Thyroid gland (tissue), 4 donors: ENCODE measurements at regions not wholly inside any gene's neighbourhood (a gene's known extent, or its start where the extent isn't known, plus 50 kb on each side); places are given as distances from the start of the nearest gene placed in this dataset.

Experiments used
- DNase-seq, 2 donors: peaks; one replicate each; pipeline ENCODE4 v3.0.0-alpha.2; 2019
- H3K27ac ChIP-seq, 3 donors: fragments of 200-600 bp; sonication (generic); 1 replicate in 2 of 3; 2 replicates in 1 of 3; pipeline ENCODE4 v1.5.1; 2016 to 2019; ENCODE audit warnings: mild to moderate bottlenecking in 1 of 3, moderate library complexity in 1 of 3
- H3K27me3 ChIP-seq: fragments of 200-600 bp; sonication (generic); one replicate; pipeline ENCODE4 v1.5.1; 2019
- H3K36me3 ChIP-seq, 2 donors: fragments of 200-600 bp; sonication (generic); one replicate each; pipeline ENCODE4 v1.5.1; 2016 to 2019
- H3K4me1 ChIP-seq, 2 donors: fragments of 200-600 bp; sonication (generic); one replicate each; pipeline ENCODE4 v1.5.1; 2017 to 2019
- H3K4me3 ChIP-seq, 3 donors: fragments of 200-600 bp; sonication (generic); replicated peaks in 1 of 3; 1 replicate in 2 of 3; 2 replicates in 1 of 3; pipeline ENCODE4 v1.5.1; 2016; ENCODE audit warnings: mild to moderate bottlenecking in 1 of 3
- H3K9me3 ChIP-seq: fragments of 200-600 bp; sonication (generic); one replicate; pipeline ENCODE4 v1.5.1; 2017
- CTCF ChIP-seq, 6 experiments: fragments of 200-600 bp in 3 of 6; fragments of 450-650 bp in 3 of 6; sonication (generic) in 3 of 6; IDR thresholded peaks; one replicate each; pipeline ENCODE4 v1.5.1; 2016 to 2019; ENCODE audit warnings: antibody characterized with exemption in 6 of 6, mild to moderate bottlenecking in 2 of 6, inconsistent platforms in 1 of 6, moderate library complexity in 1 of 6
- POLR2A ChIP-seq, 2 donors: fragments of 450-650 bp; IDR thresholded peaks; one replicate each; pipeline ENCODE4 v1.6.1; 2017; ENCODE audit warnings: antibody characterized with exemption in 2 of 2, mild to moderate bottlenecking in 2 of 2, moderate library complexity in 1 of 2
- WGBS, 2 donors: methylation state at CpG; one replicate each; pipeline ENCODE4 v1.1.5; 2017; 5-methylcytosine and 5-hydroxymethylcytosine counted together
- intact Hi-C: fragments of 100-400 bp; cut with DNase I; formaldehyde crosslinking; loops from one replicate; pipeline ENCODE4 v1.15.1; 2023

GRCh38 chr2:239674981-239675825 lies 274.4 kb upstream of the HDAC4 start:
- no peak for DNase-seq
- Histone ChIP-seq H3K27me3 (no peaks in the 10 kb centered on the region), H3K4me3 (no peak overlapping the region), H3K27ac (no peak overlapping the region), H3K36me3 (no peaks in the 10 kb centered on the region), H3K9me3 (no peaks in the 10 kb centered on the region), H3K4me1 (no peaks in the 10 kb centered on the region)
- WGBS, 2 donors, result 91 to 93% methylated on average over 12 to 13 of the region's 17 CpGs
- no peak for TF ChIP-seq CTCF (IDR thresholded peaks at IDR 0.05)
- no peak for TF ChIP-seq POLR2A (IDR thresholded peaks at IDR 0.05)
- intact Hi-C loops, result no loop called here

- DNase-seq, result no peak
- H3K27ac ChIP-seq, result no peak overlapping the region
- no peaks in the 10 kb centered on the region for H3K4me1 ChIP-seq
- no peaks in the 10 kb centered on the region for H3K27me3 ChIP-seq
- WGBS, 2 donors, result 85 to 94% methylated on average over 14 to 16 of the region's 17 CpGs
- no peaks in the 10 kb centered on the region for H3K36me3 ChIP-seq
- H3K9me3 ChIP-seq, result no peaks in the 10 kb centered on the region
- TF ChIP-seq CTCF (IDR thresholded peaks at IDR 0.05), result no peak
- TF ChIP-seq POLR2A (IDR thresholded peaks at IDR 0.05), result no peak
- intact Hi-C loops, result no loop called here
- no peak overlapping the region for H3K4me3 ChIP-seq
These were observed 273.5 kb upstream of the HDAC4 start for GRCh38 chr2:239674101-239674980.

- WGBS, 2 donors, result 87 to 90% methylated on average over 10 of the region's 10 CpGs
- H3K27ac ChIP-seq, result no peak overlapping the region
- no peak for DNase-seq
- no peaks in the 10 kb centered on the region for H3K4me1 ChIP-seq
- intact Hi-C loops, result no loop called here
- TF ChIP-seq POLR2A (IDR thresholded peaks at IDR 0.05), result no peak
- no peak for TF ChIP-seq CTCF (IDR thresholded peaks at IDR 0.05)
- no peaks in the 10 kb centered on the region for H3K9me3 ChIP-seq
- no peaks in the 10 kb centered on the region for H3K27me3 ChIP-seq
- H3K4me3 ChIP-seq, result no peak overlapping the region
- no peaks in the 10 kb centered on the region for H3K36me3 ChIP-seq
These were observed 272.8 kb upstream of the HDAC4 start for GRCh38 chr2:239673641-239674040.

- H3K4me3 ChIP-seq, result no peak overlapping the region
- 88 to 90% methylated on average over 18 of the region's 18 CpGs for WGBS, 2 donors
- H3K36me3 ChIP-seq, result no peaks in the 10 kb centered on the region
- TF ChIP-seq POLR2A (IDR thresholded peaks at IDR 0.05), result no peak
- no peak for TF ChIP-seq CTCF (IDR thresholded peaks at IDR 0.05)
- H3K4me1 ChIP-seq, result no peaks in the 10 kb centered on the region
- intact Hi-C loops, result no loop called here
- H3K27ac ChIP-seq, result no peak overlapping the region
- no peak for DNase-seq
- no peaks in the 10 kb centered on the region for H3K27me3 ChIP-seq
- H3K9me3 ChIP-seq, result no peaks in the 10 kb centered on the region
These were observed 271.4 kb upstream of the HDAC4 start for GRCh38 chr2:239671916-239672849.
